22Rv1 (cell line): ENCODE measurements at regions not wholly inside any gene's neighbourhood (a gene's known extent, or its start where the extent isn't known, plus 50 kb on each side); places are given as distances from the start of the nearest gene placed in this dataset.

Experiments used
- ZFX ChIP-seq: fragments of 450-650 bp; IDR thresholded peaks from 2 replicates; pipeline ENCODE4 v1.6.1; 2017; ENCODE audit warnings: antibody characterized with exemption, borderline replicate concordance
- TF ChIP-seq, protein P1 (sequence below): fragments of 450-650 bp; IDR thresholded peaks from 2 replicates; pipeline ENCODE4 v1.5.1; 2017; ENCODE audit warnings: mild to moderate bottlenecking

DNA sequence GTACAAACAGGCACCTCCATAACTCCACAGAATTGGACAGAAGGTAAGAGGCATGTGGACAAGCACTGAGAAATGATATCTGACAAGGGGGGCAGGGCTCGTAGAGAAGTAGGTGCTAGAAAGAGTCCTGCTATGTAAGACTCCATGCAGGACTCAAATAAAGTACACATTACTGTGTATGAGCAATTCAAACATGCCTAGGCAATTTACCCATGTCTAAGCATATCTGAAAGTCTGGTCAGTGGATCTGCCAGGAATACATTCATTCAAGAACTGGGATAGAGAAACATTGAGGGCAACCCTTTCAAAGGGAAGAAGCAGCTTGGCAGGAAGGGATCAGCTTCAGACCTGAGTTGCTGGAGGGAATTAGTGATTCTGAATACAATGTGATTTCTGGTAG is 174.1 kb upstream of the MCTP2 start:
- TF ChIP-seq, protein P1, sequence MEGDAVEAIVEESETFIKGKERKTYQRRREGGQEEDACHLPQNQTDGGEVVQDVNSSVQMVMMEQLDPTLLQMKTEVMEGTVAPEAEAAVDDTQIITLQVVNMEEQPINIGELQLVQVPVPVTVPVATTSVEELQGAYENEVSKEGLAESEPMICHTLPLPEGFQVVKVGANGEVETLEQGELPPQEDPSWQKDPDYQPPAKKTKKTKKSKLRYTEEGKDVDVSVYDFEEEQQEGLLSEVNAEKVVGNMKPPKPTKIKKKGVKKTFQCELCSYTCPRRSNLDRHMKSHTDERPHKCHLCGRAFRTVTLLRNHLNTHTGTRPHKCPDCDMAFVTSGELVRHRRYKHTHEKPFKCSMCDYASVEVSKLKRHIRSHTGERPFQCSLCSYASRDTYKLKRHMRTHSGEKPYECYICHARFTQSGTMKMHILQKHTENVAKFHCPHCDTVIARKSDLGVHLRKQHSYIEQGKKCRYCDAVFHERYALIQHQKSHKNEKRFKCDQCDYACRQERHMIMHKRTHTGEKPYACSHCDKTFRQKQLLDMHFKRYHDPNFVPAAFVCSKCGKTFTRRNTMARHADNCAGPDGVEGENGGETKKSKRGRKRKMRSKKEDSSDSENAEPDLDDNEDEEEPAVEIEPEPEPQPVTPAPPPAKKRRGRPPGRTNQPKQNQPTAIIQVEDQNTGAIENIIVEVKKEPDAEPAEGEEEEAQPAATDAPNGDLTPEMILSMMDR, result no peak
- TF ChIP-seq ZFX, result no peak
